Right lobe of liver (tissue), 4 donors: ENCODE measurements at regions not wholly inside any gene's neighbourhood (a gene's known extent, or its start where the extent isn't known, plus 50 kb on each side); places are given as distances from the start of the nearest gene placed in this dataset.

Source experiments
- CTCF ChIP-seq, 4 donors: fragments of 200-600 bp in 3 of 4; fragments of 450-650 bp in 1 of 4; IDR thresholded peaks; one replicate each; pipeline versions ENCODE4 v1.5.1 to v1.8.0; 2016 to 2022; ENCODE audit warnings: antibody characterized with exemption in 4 of 4, mild to moderate bottlenecking in 2 of 4
- POLR2A ChIP-seq: fragments of 450-650 bp; IDR thresholded peaks from one replicate; pipeline ENCODE4 v1.6.1; 2017; ENCODE audit warnings: antibody characterized with exemption, mild to moderate bottlenecking
- donor health status: DM: no; HTN: no; CAD: no.
- donor health status: DM: no; HTN: no; CAD: no.
- donor health status: DM: no; HTN: yes; CAD: no.

GRCh38 chr5:87588316-87588715 lies 175.6 kb upstream of the CCNH start:
- TF ChIP-seq CTCF (IDR thresholded peaks at IDR 0.05) = no peak
- no peak for TF ChIP-seq POLR2A
